OCI-LY1 (cell line): ENCODE measurements at regions not wholly inside any gene's neighbourhood (a gene's known extent, or its start where the extent isn't known, plus 50 kb on each side); places are given as distances from the start of the nearest gene placed in this dataset.

Source experiments
- H2AFZ ChIP-seq: fragments of 200-600 bp; sonication (generic), shearing (Covaris generic); 2 replicates; pipeline ENCODE4 v1.6.0; 2014; ENCODE audit warnings: antibody characterized with exemption, mild to moderate bottlenecking, low read length
- H3F3A ChIP-seq: fragments of 200-600 bp; sonication (generic), shearing (Covaris generic); 2 replicates; pipeline ENCODE4 v1.6.0; 2014; ENCODE audit warnings: mild to moderate bottlenecking, antibody characterized with exemption, low read length, moderate library complexity; ENCODE audit not compliant: insufficient read depth
- H3K27ac ChIP-seq: fragments of 200-600 bp; sonication (generic); 2 replicates; pipeline ENCODE4 v1.5.1; 2014; ENCODE audit warnings: low read length, mixed run types, mild to moderate bottlenecking, low read depth; ENCODE audit not compliant: poor library complexity, severe bottlenecking
- H3K27me3 ChIP-seq: fragments of 200-600 bp; sonication (generic); 2 replicates; pipeline ENCODE4 v1.6.0; 2014; ENCODE audit warnings: antibody characterized with exemption, mild to moderate bottlenecking, low read length, moderate library complexity; ENCODE audit not compliant: insufficient read depth
- H3K36me3 ChIP-seq: fragments of 200-600 bp; sonication (generic); 2 replicates; pipeline ENCODE4 v1.6.1; 2014; ENCODE audit warnings: mild to moderate bottlenecking, antibody characterized with exemption, low read length, moderate library complexity, mixed read lengths; ENCODE audit not compliant: insufficient read depth
- H3K4me1 ChIP-seq: fragments of 200-600 bp; sonication (generic); 2 replicates; pipeline ENCODE4 v1.5.1; 2014; ENCODE audit warnings: mild to moderate bottlenecking, low read length, moderate library complexity; ENCODE audit not compliant: insufficient read depth, severe bottlenecking
- H3K4me2 ChIP-seq: fragments of 200-600 bp; sonication (generic), shearing (Covaris generic); 2 replicates; pipeline ENCODE4 v1.6.1; 2014; ENCODE audit warnings: low read length
- H3K4me3 ChIP-seq: fragments of 200-600 bp; sonication (generic); 2 replicates; pipeline ENCODE4 v1.5.1; 2014; ENCODE audit warnings: low read length, low read depth, mild to moderate bottlenecking, mixed read lengths; ENCODE audit not compliant: poor library complexity, severe bottlenecking
- H3K79me2 ChIP-seq: fragments of 200-600 bp; shearing (Covaris generic); 2 replicates; pipeline ENCODE4 v1.6.1; 2016; ENCODE audit warnings: mixed run types, low read length, mixed read lengths; ENCODE audit not compliant: insufficient read depth
- H3K9ac ChIP-seq: fragments of 200-600 bp; sonication (generic), shearing (Covaris generic); 2 replicates; pipeline ENCODE4 v1.6.1; 2014; ENCODE audit warnings: mild to moderate bottlenecking, low read length, mixed read lengths
- H3K9me2 ChIP-seq: fragments of 200-600 bp; sonication (generic), shearing (Covaris generic); 2 replicates; pipeline ENCODE4 v1.6.1; 2014; ENCODE audit warnings: low read depth, mild to moderate bottlenecking, low read length, mixed read lengths
- H3K9me3 ChIP-seq: fragments of 200-600 bp; shearing (Covaris generic); 2 replicates; pipeline ENCODE4 v1.6.1; 2014; ENCODE audit warnings: low read length, mixed read lengths
- H4K20me1 ChIP-seq: fragments of 200-600 bp; sonication (generic), shearing (Covaris generic); 2 replicates; pipeline ENCODE4 v1.6.0; 2016; ENCODE audit warnings: mild to moderate bottlenecking, low read length; ENCODE audit not compliant: insufficient read depth
- EZH2 ChIP-seq: fragments of 200-600 bp; sonication (generic), shearing (Covaris generic); IDR thresholded peaks from 2 replicates; pipeline ENCODE4 v1.8.0; 2017; ENCODE audit warnings: borderline replicate concordance, mixed run types, mild to moderate bottlenecking, antibody characterized with exemption, low read length, moderate library complexity, mixed read lengths
- TF ChIP-seq, protein P1 (sequence below): fragments of 200-600 bp; sonication (generic), shearing (Covaris generic); IDR thresholded peaks from 2 replicates; pipeline ENCODE4 v1.5.1; 2017; ENCODE audit warnings: mild to moderate bottlenecking, antibody characterized with exemption, low read length, moderate library complexity, mixed read lengths

DNA sequence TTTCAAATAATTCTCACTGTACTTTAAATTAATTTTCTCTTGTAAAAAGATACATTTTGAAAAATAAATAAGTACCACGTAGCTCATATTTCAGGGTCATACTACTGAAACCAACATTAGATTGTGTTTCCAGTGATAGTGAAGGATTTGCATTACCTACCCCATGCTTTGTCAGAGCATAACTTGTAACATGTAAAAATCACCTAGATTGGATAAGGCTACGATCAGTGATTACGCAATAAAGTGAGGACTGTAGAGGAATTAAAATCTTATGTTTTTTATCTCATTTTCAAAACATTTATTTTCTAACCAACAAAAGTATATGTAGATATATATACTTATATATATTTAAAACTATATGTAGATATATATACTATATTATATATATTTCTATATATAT, 89.4 kb upstream of the VRK2 start:
- H3K4me1 ChIP-seq, result no peaks in the 10 kb centered on the region
- TF ChIP-seq, protein P1, sequence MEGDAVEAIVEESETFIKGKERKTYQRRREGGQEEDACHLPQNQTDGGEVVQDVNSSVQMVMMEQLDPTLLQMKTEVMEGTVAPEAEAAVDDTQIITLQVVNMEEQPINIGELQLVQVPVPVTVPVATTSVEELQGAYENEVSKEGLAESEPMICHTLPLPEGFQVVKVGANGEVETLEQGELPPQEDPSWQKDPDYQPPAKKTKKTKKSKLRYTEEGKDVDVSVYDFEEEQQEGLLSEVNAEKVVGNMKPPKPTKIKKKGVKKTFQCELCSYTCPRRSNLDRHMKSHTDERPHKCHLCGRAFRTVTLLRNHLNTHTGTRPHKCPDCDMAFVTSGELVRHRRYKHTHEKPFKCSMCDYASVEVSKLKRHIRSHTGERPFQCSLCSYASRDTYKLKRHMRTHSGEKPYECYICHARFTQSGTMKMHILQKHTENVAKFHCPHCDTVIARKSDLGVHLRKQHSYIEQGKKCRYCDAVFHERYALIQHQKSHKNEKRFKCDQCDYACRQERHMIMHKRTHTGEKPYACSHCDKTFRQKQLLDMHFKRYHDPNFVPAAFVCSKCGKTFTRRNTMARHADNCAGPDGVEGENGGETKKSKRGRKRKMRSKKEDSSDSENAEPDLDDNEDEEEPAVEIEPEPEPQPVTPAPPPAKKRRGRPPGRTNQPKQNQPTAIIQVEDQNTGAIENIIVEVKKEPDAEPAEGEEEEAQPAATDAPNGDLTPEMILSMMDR, result no peak
- no peak for TF ChIP-seq EZH2

DNA sequence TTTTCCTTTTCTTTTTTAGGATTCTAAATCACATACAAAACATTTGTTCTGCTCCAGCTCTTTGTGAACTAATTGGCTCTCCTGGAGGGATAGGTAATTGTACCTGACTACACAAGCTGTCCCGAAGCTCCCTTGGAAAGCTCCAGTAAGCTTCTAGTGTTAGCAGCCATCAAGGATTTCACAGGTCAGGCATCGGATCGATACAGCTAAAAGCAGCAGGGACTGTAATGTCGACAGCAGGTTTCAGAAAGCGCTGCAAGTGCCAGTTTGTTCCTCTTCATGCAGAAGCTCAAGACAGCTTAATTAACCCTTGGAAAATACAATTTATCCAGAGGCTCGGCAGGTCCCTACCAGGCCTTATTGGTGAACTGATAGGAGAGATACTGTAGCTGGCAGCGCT, 87.2 kb upstream of the VRK2 start:
- Histone ChIP-seq H3K79me2 (no peaks in the 10 kb centered on the region), H4K20me1 (no peaks in the 10 kb centered on the region), H3K9me2 (no peaks in the 10 kb centered on the region), H3K4me3 (no peak overlapping the region), H3F3A (no peaks in the 10 kb centered on the region), H3K27ac (no peak overlapping the region), H3K4me2 (no peak overlapping the region), H2AFZ (no peak overlapping the region), H3K27me3 (no peaks in the 10 kb centered on the region), H3K9ac (no peak overlapping the region), H3K4me1 (no peaks in the 10 kb centered on the region), H3K36me3 (no peaks in the 10 kb centered on the region), H3K9me3 (no peaks in the 10 kb centered on the region)
- TF ChIP-seq, protein P1, result no peak
- TF ChIP-seq EZH2, result no peak

More for the DNA sequence above, 89.4 kb upstream of the VRK2 start:
- Histone ChIP-seq H3K36me3 (no peaks in the 10 kb centered on the region), H3K27ac (no peak overlapping the region), H3K9me3 (no peaks in the 10 kb centered on the region), H4K20me1 (no peaks in the 10 kb centered on the region), H3K27me3 (no peaks in the 10 kb centered on the region), H3K9ac (no peak overlapping the region), H3K4me2 (no peak overlapping the region), H3K79me2 (no peaks in the 10 kb centered on the region), H3K4me3 (no peak overlapping the region), H3K9me2 (no peaks in the 10 kb centered on the region), H3F3A (no peaks in the 10 kb centered on the region), H2AFZ (no peak overlapping the region)

DNA sequence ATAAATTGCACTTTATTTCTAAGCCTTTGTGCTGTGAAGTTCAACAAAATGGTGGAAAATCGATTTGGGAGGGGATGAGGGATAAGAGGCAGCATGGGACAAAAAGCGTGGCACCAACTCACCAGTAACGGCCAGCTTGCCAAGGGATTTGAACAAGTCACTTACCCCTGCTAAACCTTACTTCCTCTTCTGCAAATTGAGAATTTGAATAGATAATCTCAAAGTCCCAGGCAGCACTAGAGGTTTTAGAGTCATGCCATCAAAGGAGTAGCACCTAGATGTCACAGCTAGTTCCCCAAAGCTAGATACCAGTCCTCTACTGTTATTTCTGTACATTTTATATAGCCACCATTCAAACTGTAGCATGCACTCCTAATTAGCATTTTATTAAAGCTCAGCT, 83.7 kb upstream of the VRK2 start:
- Histone ChIP-seq H2AFZ (no peak overlapping the region), H3K9ac (no peak overlapping the region), H3K36me3 (no peaks in the 10 kb centered on the region), H3K27me3 (no peaks in the 10 kb centered on the region), H3F3A (no peaks in the 10 kb centered on the region), H3K9me2 (no peaks in the 10 kb centered on the region), H3K27ac (no peak overlapping the region), H3K4me3 (no peak overlapping the region), H3K9me3 (no peaks in the 10 kb centered on the region), H3K79me2 (no peaks in the 10 kb centered on the region), H4K20me1 (no peaks in the 10 kb centered on the region), H3K4me2 (no peak overlapping the region), H3K4me1 (no peaks in the 10 kb centered on the region)
- TF ChIP-seq, protein P1, result no peak
- TF ChIP-seq EZH2, result no peak
